Stimulated activated naive CD4-positive, alpha-beta T cell (primary cell): ENCODE measurements at regions not wholly inside any gene's neighbourhood (a gene's known extent, or its start where the extent isn't known, plus 50 kb on each side); places are given as distances from the start of the nearest gene placed in this dataset.
"Not testable (repeated sequence)": the region's sequence is repeated elsewhere in the genome, so short reads cannot be mapped to it uniquely, and the experiment has no call there.

ENCODE experiments used
- DNase-seq, 6 experiments: peaks; one replicate each; lab custom pipeline; 2025; lab: John Stamatoyannopoulos, UW

- DNase-seq = no peak
Measured at GRCh38 chr3:124137216-124137615, 145.3 kb upstream of the ROPN1 start.

DNA sequence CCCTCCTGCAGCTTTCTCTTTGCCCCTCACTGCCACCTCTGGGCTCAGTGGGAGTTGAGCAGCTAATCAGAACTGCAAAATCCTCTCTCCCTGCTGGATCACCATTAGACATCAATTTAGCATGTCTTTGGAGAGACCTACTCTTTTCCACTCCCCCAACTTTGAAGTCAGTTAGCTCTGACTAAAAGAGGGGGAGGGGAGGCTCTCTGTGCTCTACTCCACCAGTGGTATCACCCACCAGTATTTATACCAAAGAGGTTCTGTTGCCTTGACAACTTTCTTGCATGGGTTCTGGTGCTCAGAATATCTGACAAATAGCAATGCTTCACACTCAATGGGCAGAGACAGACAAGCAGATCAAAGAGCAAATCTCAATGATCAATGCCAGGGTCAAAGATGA, 146.2 kb upstream of the ROPN1 start:
- DNase-seq = no peak

GRCh38 chr3:124140746-124141145, 148.8 kb upstream of the ROPN1 start:
- DNase-seq = no peak

- DNase-seq = no peak
Measured at GRCh38 chr3:124142389-124142970, 150.6 kb upstream of the ROPN1 start.

DNA sequence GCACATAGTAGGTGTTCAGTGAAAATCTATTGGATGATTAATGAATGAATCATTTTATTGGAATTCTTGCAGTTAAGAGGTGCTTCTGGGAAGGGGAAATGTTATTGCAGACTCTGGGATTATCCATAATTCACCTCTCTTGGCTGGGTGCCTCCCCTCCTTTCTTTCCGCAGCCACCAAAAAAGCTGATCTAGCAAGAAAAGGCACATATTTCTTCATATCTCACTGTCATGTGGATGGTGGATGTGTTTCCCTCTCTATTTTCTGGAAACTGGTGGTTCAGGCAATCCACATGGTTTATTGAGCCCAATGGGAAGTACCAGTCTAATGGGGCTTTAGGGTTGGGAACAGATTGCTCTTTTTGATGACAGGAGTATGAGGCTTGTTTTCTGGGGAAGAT, 151.1 kb upstream of the ROPN1 start:
- DNase-seq = no peak

- no peak for DNase-seq
Measured at GRCh38 chr3:124144035-124144814, 152.3 kb upstream of the ROPN1 start.

DNA sequence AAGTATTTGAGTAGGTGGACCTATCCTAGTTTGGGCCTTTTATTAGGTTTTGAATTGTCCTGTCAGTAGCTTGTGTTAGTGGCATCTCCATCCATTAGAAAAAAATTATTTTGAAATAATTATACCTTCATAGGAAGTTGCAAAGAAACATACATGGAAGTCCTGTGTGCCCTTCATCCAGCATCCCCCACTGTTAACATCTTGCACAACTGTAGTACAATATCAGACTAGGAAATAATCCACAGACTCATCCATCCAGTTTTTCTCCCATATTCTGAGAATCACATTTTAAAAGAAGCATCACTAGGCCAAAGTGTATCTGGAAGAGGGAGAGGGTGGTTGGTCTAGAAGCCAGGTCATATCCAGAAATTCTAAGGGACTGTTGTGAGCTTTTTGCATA, 155.5 kb upstream of the ROPN1 start:
- DNase-seq = no peak

DNA sequence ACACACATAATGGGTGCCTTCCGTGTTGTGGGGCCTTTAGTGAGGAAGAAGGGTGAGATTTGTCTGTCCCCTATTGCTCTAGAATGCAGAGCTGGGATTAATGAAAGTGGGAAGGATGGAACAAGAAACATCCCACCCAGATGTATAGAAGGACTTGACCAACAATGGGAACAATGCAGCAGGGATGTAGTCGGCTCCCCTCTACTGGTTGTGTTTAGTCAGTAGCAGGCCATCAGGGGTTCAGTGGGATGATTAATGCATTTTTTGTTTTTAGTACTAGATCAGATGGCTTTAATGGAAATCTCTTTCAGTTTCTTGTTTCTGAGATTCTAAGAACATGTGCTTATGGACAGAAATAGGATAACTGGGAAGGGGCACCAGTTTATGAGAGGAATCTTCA, 156.0 kb upstream of the ROPN1 start:
- DNase-seq = no peak

GRCh38 chr3:124149081-124149480, 157.2 kb upstream of the ROPN1 start:
- no peak for DNase-seq

GRCh38 chr3:124149771-124150170, 157.8 kb upstream of the ROPN1 start:
- no peak for DNase-seq

GRCh38 chr3:124152891-124153290, 161.0 kb upstream of the ROPN1 start:
- not testable (repeated sequence) for DNase-seq

DNA sequence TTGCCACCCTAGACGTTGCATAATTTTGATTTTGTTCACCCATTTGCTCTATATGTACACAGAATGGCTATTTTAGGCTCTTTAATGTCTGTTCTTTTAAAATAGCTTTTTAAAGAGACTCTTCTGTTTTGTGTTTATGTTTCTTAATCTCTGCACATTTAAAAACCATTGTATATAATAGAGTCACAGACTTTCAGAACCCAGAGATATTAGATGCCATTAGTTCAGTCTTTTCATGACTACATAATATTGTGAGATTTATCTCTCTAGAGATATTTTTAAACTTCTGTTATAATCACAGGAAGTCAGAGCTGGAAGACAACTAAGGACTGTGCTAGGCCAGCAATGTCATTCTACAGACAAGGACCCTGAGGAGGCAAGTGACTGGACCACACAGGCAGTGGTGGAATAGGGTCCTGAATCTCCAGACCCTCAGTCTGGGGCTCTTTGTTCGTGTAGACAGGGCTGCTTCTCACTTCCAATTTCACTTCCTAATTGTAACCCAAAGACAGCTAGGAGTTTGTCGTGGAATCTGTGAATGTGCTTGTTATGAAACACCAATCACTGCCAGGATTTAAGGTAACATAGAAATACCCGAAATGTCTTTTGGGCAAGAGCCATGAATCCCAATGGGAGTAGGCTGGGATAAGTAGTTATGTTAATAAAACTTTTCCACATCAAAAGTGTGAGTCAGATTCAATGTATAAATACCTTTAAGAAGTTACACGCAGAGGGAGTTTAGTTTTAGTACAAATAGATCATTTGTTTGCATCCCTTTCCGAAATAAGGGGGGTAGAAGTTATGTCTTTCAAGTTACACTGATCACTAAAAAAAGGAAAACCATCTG, 165.2 kb upstream of the ROPN1 start:
- no peak for DNase-seq

- no peak for DNase-seq
Measured at GRCh38 chr3:124157748-124158147, 165.8 kb upstream of the ROPN1 start.

DNA sequence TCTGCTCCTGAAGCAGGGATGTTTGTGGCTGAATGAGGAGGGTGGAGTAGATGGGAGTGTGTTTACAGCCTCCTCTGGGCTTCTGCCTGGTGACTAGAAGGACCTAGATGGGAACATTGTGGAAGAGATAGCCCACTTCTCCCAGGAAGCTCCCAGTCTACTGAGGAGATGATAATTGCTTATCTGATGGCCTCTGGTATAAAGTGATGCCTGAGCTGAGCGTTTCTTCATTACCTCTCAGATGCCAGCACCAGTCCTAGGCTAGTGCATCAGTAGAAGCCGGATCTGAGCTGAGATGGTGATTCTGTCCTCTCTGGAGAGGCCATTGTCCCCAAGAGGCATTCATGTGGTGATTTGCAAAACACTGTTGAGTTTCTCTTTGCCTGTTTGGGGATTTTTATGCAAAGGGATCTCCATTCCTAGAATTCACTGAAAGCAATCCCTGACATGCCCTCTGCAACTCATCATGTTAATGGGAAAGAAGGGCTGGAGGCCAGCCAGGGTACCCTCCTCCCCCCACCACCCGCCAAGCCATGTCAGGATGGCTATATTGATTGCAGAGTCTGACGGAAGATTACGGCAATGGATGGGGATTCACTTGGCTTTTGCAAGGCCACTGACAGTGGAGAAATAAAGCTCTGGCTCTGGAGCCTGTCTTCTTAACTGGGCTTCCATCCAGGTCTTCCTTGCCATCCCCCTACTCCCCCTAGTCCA, 166.4 kb upstream of the ROPN1 start:
- DNase-seq = no peak

DNA sequence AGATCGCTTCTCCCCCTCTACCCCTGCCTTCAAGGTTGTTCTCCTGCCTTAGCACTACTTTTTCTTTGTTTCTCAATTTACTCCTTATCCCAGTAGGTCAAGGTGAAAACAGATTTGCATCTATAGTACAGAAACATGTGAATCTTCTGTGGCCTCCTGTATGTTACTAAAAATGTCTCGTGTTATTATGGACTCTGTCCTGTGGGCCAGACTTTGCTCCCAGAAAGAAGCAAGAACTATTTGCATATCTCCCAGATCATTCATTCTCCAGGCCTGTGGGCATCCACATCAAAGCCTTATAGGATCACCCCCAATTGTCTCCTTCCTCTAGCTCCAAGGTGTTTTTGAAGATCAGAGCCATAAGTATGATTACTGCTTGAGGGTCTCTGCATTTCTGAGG, 169.5 kb upstream of the ROPN1 start:
- DNase-seq = no peak

DNA sequence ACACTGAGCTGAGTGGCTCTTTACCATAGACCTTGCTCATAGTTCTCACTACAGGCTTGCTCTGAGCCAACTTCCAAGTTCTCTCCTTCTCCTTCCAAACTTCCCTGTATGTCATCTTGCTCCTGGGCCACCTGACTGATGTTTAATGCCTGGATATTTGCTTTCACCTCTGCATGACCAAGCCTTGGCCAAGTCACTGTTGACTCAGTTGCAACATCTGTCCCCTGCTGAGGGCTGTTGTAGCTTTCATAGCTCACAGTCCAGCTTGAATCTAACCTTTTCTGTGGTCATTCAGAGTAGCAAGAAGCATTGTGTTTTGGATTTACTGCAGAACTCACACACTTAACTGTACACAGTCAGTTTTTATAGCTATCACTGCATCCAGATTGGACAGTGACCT, 171.8 kb upstream of the ROPN1 start:
- no peak for DNase-seq

GRCh38 chr3:124168271-124168670, 176.3 kb upstream of the ROPN1 start:
- no peak for DNase-seq

- DNase-seq = no peak
Measured at GRCh38 chr3:124172283-124172682, 180.4 kb upstream of the ROPN1 start.

GRCh38 chr3:124172816-124173215, 180.9 kb upstream of the ROPN1 start:
- no peak for DNase-seq

DNA sequence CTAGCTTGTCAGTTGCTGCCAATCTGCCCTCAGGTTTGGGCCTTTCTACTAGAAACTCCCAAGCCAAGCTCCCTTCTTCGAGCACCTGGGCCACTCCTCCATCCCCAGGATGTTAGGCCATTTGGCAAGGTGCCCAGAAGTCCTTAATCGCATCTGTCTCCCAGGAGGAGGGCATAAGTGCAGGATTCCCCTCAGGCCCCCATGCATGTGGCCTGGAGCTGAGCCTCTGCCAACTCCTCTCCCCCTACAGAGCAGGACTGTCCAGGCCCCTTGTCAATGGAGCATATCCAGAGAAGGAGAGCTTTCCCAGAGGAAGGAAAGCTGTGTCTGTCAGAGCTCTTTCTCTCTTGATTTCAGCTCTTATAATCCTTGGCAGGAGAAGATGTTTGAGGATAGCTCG, 182.6 kb upstream of the ROPN1 start:
- no peak for DNase-seq

DNA sequence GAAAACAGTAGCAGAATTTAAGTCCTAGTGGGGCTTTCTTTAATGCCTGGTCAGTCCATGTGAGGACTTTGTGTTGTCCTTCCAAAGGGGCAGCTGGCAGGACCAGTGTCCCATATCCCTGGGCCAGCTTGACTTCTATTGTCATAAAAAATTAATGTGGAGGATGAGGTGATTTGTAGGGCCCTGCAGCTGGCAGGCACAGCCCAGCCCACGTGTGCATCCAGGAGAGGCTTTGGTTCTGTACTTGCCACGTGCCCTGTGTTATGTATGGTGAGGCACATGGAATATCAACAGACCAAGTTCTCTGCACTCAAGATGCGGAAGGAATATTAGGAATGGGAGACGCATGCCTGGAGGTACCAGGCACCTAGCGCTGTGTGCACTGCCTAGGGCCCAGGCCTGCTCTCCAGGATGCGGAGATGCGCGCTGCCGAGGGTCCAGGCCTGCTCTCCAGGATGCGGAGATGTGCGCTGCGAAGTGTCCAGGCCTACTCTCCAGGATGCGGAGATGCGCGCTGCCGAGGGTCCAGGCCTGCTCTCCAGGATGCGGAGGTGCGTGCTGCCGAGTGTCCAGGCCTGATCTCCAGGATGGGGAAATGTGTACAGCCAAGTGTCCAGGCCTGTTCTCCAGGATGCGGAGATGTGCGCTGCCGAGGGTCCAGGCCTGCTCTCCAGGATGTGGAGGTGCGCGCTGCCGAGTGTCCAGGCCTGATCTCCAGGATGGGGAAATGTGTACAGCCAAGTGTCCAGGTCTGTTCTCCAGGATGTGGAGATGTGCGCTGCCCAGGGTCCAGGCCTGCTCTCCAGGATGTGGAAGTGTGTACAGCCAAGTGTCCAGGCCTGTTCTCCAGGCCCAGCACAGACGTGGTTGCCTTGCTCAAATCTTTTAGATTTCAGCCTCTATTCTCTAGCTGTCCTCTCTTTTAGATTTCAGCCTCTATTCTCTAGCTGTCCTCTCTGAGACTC, 183.3 kb upstream of the ROPN1 start:
- no peak for DNase-seq
